IPS-18c (cell line): ENCODE measurements at regions not wholly inside any gene's neighbourhood (a gene's known extent, or its start where the extent isn't known, plus 50 kb on each side); places are given as distances from the start of the nearest gene placed in this dataset.

Experiments
- H3K4me3 ChIP-seq: 2 replicates; pipeline ENCODE4 v1.7.0; 2013; ENCODE audit warnings: low read depth, mild to moderate bottlenecking, low read length, moderate library complexity; ENCODE audit not compliant: insufficient read depth
- H3K9me3 ChIP-seq: one replicate; pipeline ENCODE4 v1.6.1; 2013; ENCODE audit warnings: mild to moderate bottlenecking, low read length, moderate library complexity; ENCODE audit not compliant: control insufficient read depth, insufficient read depth

DNA sequence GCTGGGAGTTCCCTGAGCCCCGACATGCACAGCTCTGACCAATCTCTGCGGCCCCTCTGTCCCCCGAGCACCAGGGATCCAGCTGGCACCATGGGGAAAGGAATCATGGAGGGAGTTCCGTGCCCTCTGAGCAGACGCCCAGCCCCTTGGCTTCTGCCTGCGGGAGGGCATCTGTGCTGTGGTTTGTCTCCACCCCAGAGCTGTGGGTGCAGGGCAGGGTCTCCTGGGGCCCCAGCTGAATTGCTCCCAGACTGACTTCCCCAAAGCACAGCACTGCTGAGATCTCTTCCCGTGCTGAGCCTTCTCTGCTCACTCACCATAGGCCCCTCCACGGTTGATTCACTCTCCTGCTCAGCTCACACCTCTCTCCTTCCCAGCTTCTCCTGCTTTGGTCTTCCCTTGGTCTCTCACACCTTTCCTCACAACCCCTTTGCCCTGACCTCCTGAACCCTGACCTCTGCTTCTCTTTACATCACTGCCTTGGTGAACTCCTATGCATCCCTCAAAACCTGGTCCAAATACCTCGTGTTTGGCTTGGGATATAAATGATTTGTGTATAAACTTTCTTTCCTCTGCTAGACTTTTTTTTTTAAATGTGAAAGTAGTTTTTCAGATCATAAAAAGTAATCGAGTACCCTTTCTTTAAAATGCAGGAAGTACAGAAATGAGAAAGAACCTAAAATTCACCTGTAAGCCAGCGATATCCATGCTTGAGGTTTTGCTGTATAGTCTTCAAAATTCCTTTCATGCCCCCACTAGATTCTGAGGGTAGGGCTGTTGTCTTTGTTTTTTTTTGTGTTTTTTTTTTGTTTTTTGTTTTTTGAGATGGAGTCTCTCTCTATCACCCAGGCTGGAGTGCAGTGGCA lies 265.3 kb downstream of the SEC14L1 start:
- Histone ChIP-seq H3K4me3 (no peak overlapping the region), H3K9me3 (no peaks in the 10 kb centered on the region)

- Histone ChIP-seq H3K4me3 (no peak overlapping the region), H3K9me3 (no peaks in the 10 kb centered on the region)
These were observed 266.8 kb downstream of the SEC14L1 start for GRCh38 chr17:77407321-77408277.

DNA sequence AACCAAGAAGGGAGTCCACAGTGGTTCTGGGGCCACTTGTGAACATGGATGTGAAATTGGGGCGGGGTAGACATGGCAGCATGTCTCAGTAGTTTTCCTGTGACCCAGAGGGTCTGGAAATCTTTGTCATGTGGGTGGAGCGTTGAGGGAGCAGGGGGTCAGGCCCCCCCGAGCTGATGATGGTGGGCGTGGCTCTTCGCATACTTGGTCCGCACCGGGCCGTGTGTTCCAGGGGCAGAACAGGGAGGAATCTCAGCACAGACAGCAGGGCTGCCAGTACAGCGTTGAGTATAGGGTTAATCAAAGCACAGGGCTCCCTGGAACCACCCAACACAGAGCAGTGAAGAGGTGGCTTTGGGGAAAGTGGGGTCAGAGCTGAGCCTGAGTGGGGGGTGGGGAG lies 267.5 kb downstream of the SEC14L1 start:
- Histone ChIP-seq H3K9me3 (no peaks in the 10 kb centered on the region), H3K4me3 (no peak overlapping the region)

DNA sequence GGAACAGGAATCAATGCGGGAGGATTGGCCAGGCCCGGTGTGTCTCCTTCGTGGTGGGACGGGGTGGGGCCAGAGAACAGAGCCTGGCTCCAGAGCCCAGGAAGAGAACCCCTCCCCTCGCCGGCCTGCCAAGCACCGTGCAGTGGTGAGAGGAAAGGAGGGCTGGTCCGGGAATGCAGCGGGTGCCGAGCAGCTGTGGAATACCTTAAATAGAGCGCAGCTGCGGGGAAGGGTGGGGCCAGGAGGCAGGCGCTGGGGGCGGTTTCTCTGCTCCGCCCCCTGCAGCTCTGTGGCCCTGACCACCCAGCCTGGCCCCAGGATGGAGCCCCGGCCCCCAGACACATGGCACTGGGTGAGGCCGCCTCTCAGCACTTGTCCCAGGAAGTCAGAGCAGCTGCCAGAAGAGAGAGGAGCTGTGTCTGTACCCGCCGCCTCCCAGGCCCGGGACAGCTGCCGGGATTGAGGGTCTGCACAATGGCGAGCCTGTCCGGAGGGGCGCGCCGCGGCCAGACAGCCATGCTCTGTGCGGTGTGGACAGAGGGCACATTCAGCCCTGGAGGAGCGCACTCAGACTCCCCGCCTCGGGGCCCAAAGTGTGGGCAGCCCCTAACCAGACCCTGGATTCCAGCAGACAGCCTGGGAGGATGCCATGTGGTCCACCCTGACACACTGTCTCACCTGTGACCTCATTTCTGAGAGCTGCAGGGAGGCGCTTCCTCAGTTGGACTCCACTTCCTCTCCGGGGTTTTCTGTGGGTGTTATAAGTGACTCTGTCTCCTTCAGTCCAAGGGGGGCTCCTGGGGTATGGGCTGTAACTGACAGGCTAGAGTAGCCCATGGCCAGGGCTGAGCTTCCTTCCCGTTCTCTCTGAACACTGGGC lies 268.8 kb downstream of the SEC14L1 start:
- H3K9me3 ChIP-seq: no peaks in the 10 kb centered on the region
- no peak overlapping the region for H3K4me3 ChIP-seq

DNA sequence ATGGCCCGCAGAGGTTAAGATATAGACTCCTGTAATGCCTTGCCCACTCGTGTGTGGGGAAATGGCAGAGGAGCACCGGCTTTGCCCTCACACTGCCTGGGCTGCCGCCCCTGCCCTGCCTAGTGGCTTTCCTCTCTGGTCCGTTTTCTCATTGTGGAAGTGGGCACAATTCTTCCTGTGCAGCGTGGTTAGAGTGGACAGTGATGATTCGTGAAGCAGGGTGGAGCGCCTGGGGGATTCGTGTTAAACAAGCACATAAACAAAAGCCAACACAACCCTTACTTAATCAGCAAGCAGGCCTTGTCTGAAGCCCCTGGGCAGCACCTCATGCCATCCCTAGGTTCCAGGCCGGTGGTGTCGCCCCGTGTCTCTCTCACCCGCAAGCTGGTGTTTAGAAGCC lies 269.7 kb downstream of the SEC14L1 start:
- H3K4me3 ChIP-seq: no peak overlapping the region
- H3K9me3 ChIP-seq: no peaks in the 10 kb centered on the region

GRCh38 chr17:77414811-77415400 lies 274.1 kb downstream of the SEC14L1 start:
- H3K9me3 ChIP-seq: no peaks in the 10 kb centered on the region
- H3K4me3 ChIP-seq: no peak overlapping the region

DNA sequence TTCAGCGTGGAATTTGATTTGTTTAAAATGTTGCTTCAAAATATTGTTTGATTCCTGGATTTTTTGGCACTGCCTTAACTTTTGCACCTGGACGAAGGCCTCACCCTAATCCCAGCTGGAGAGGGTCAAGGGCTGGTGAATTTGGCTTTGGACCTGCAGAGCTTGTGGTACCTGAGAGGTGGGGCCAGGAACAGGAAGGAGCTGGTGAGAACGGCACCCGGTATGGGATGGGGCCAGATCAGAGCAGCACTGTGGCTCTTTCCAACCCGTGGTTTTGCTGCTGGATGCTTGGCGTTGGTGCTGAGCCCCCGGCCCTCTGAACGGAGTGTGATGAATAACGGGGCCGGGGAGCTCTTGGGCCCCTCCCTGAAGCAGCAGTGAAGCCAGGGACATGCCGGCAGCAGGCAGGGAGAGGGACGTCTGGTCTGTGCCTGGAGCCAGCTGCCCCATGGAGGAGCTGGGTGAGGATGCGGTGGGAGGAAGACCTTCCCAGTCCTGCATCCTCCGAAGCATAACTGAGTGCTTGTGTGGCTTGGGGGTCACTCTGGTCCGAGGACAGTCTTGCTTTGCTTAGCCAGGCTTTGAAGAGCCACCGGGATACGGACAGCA lies 275.4 kb downstream of the SEC14L1 start:
- Histone ChIP-seq H3K9me3 (no peaks in the 10 kb centered on the region), H3K4me3 (no peak overlapping the region)

GRCh38 chr17:77417575-77417974 lies 276.8 kb downstream of the SEC14L1 start:
- no peaks in the 10 kb centered on the region for H3K9me3 ChIP-seq
- no peak overlapping the region for H3K4me3 ChIP-seq

DNA sequence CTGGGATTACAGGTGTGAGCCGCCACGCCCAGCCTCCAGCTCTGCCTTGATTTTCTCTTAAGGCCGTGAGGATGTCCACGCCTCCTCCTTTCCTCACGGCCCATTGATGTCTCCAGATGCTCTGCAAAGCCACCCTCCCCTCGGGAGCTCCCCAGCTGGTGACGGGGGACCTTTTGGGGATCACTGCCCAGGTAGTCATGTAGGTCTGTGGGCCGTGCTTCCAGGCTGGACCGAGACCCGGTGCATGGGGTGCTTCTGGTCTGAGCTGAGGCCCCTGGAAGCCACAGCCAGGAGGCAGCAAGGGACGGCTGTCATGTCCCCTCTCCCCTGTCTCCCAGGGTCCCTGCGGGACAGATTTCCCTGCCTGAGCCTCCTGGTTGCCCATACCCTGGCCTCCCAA lies 277.8 kb downstream of the SEC14L1 start:
- H3K4me3 ChIP-seq: no peak overlapping the region
- H3K9me3 ChIP-seq: no peaks in the 10 kb centered on the region

GRCh38 chr17:77419095-77419494 lies 278.3 kb downstream of the SEC14L1 start:
- Histone ChIP-seq H3K9me3 (no peaks in the 10 kb centered on the region), H3K4me3 (no peak overlapping the region)

DNA sequence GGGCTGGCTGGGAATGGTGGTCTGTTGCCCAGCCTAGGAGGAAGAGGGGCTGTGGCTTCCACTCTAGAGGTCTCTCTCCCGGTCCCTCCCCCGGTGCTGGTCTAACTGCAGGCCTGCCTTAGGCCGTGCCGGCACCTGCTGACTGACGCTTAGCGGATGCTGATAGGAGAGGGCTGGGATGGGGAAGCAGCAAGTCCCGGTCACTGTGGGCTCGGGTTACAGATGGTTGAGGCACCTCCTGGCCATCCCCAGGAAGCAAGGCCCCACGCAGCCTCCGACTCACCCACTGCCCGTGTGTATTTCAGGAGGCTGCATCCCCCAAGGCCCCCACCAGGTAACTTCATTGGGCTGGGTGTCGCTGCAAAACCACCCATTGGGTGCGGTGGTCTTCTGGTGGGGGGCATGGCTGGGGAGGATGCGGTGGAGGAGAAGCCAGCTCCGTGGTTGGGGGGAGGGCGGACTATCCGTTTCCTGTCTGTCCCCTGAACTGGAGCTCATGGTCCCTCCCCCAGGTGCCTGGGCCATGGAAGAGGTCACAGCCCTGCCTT lies 278.9 kb downstream of the SEC14L1 start:
- Histone ChIP-seq H3K9me3 (no peaks in the 10 kb centered on the region), H3K4me3 (no peak overlapping the region)

DNA sequence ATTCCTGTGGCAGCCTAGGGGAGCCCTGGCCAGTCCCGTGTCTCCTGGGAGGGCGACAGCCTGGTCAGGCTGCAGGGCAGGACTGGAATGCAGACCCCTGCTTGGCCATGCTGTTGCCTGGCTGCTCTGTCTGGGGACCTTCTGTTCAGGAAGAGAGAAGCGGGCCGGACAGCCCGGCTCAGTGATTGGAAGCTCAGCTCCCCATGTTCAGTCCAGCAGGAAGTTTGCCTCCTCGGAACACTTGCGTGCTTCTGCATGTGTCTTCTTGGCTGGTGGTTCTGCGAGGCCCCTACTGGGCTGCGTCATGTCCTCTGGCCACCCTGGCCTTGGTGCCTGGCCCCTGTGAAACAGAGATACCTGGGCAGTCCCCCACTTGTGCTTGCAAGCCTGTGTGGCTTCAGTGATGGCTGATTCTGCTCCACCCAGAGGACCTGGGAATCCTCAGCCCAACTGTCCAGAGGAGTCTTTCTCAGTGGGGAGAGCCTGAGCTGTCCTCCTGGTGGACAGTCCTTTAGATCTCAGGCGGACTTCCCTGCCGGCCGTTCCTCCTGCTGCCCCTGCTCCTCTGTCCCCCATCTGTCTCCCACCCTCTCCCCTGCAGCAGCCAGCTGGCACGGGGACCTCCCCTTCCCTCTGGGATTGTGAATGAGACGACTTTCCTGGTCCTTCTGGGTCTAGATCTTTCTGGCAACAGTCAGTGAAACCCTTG lies 279.5 kb downstream of the SEC14L1 start:
- H3K9me3 ChIP-seq: no peaks in the 10 kb centered on the region
- H3K4me3 ChIP-seq: no peak overlapping the region

GRCh38 chr17:77420804-77421629 lies 280.2 kb downstream of the SEC14L1 start:
- no peaks in the 10 kb centered on the region for H3K9me3 ChIP-seq
- no peak overlapping the region for H3K4me3 ChIP-seq

- no peak overlapping the region for H3K4me3 ChIP-seq
These were observed 280.8 kb downstream of the SEC14L1 start for GRCh38 chr17:77421630-77421972.

DNA sequence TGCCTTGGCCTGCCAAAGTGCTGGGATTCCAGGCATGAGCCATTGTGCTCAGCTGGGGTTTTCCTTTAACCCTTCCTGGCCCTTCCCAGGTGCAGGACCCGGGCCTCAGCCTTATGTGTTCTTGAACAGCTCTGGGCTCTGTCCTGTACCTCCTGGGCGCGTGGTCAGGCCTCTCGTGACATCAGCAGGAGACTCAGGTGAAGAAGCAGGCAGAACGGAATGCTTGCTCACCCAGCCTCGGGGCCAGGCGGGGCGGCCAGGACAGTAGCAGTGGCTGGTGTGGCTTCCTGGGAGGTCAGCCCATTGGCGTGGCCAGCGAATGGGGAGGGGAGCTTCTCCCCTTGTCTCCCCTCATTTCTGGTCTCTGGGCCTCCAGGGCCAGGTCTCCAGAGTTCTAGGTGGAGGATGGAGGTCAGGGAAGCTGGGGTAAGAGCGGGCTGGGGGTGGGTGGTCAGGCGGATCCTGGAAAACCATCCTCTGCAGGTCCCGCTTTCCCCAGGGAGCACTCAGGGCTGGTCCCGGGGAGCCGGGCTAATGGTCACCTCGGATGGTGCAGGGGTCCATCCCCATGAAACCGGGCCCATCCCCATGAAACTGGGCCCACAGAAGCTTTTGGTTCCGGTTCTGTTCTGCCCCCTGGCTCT lies 281.5 kb downstream of the SEC14L1 start:
- H3K9me3 ChIP-seq: no peaks in the 10 kb centered on the region
- H3K4me3 ChIP-seq: no peak overlapping the region

More at GRCh38 chr17:77421630-77421972, 280.8 kb downstream of the SEC14L1 start:
- no peaks in the 10 kb centered on the region for H3K9me3 ChIP-seq
